ENCODE measurements at regions not wholly inside any gene's neighbourhood (a gene's known extent, or its start where the extent isn't known, plus 50 kb on each side); places are given as distances from the start of the nearest gene placed in this dataset.
"Not testable (repeated sequence)": the region's sequence is repeated elsewhere in the genome, so short reads cannot be mapped to it uniquely, and the experiment has no call there.

DNA sequence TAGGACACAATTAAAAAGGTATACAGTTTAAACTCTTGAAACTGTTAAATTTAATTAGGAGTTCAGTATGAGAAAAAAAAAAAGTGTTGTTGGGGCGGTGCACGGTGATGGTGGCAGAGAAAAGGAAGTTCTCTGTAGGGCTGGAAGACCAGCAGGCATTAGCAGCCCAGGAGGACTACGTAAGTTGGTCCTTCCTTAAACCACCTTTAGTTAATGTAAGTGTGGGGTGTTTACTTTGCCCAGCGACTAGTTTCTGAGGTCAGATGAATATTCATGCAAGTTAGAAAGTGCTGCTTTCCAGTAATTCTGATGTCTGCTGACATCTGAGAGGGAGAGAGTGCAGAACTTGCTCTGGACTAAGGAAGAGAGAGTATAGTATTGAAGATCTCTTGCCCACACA, 54.9 kb downstream of the NKX2-1 start:
- no peak for DNase-seq

- no peak for DNase-seq
Observed at GRCh38 chr14:36462890-36463289, 57.1 kb downstream of the NKX2-1 start.

- no peak for DNase-seq
Observed at GRCh38 chr14:36455241-36455627, 64.8 kb downstream of the NKX2-1 start.

GRCh38 chr14:36454599-36455240, 65.3 kb downstream of the NKX2-1 start:
- no peak for DNase-seq

DNA sequence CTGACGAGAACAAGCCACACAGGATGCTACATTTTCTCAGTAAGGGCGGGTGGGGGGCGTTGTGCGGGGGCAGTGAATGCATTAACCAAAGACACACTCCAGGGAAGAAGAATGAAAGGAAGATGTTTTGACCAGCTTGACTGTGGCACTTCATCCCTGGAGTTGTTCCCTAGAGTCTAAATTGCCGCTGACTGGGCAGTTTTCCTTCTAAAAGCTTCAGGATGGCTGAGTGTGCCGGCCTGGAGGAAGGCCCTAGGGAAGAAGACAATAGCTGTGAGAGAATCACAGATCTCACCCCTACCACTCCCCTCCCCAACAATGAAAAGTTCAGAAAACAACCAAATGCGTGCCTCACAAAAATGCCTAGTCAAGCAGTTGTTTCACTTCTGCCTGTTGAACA, 67.2 kb downstream of the NKX2-1 start:
- no peak for DNase-seq

DNA sequence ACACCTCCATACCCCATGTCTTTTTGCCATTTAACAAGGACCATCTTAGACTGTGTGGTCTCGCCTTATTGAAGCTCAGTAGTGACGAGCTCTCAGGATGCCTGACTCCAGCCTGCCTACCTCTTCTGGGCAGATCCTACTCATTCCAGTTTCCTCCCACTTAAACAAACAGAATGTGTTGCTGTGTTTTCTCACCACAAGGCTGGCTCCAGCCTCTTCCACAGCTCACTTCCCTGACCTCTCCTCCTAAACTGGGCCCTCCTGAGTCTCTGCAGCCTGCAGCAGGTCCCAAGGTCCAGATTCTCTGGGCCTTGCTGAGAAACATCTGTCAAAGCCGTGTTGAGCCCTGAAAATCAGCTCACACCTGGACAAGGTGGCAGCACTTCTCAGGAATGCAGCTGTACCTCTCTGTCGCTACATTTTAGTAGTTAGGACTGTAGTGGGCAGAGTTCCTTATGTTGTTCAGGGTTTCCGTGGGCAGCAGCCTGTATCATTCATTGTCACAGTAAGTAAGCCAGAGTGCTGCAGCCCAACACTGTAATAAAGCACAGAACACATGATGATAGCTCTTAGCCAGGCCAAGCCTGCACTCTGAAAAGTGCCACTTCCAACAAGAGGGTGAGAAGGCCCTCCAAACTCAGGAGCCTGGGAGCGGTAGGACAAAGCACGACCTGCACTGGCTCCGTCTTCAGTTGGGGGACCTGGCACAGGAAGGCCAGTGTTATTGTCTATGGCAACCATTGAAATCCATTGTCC, 68.5 kb downstream of the NKX2-1 start:
- no peak for DNase-seq

DNA sequence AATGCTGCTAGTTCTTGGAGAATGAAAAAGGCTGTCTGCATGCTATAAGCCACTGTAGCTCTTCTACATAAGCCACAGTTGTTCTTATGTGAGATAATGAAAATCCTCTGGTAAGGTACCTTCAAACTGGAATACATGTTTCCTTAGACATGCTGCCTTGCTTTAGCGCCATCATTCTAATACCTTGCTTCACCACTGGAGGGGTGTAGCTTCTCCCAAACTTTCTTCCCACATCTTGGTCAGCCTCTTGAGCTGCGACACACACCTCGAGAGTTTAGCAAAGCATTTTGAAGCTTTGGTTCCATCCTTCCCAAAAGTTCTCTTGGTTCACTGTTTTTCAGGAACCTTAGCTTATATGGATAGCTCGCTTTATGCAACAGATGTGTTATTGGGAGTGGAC, 69.5 kb downstream of the NKX2-1 start:
- no peak for DNase-seq

DNA sequence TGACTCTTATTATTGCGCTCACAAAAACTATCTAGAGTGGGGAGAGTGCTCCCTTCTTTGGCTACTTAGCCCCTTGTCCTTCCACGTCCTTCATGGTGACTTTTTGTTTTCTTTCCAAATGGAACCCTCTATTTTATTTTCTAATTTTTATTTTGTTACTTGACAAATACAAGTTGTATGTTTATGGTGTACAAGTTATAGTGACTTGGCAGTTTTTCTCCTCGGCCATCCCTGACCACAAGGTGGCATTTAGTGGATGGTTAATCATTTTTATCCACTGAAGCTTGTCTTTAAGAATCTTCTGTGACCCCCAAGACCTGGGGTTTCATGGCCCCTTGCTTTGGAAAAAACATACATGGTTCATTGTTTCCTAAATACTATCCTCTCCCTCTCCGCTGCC, 70.1 kb downstream of the NKX2-1 start:
- DNase-seq = no peak

DNA sequence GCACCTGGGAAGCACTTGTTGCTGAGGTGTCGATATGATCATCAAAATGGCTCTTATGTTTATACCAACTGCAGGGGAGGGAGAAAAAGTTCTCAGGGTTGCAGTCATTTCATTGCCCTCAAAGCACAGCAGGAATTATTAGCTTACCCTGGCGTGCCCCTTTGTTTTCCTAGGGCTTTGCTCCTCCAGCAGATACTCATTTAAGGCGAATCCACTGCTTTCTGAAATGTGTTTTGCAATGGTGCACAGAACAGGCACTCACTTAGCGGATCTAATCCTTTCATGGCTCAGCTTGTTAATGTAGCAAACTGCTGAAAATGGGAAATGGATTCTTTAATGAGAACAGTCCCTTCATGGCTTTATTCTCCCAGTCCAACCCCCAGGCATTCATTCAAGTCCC, 76.7 kb downstream of the NKX2-1 start:
- DNase-seq = no peak

DNA sequence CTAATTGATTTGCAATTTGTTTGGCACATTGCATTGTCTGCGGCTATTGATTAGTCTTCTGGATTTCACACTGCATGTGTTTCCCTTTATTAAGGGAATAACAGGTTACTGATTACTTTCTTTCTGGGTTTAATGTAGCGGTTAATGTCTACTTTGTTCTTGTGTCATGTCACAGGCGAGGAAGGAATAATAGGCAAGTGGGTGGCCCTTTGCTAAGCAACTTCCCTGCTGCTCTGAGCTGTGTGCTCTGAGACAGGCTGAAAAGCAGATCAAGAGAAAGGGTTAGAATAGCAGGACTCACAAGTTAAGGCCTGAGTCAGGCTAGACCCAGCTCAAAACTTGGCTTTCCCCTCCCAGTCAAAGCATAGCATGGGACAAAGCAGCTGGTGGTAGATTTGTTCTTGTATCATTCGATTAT, 77.2 kb downstream of the NKX2-1 start:
- DNase-seq = no peak

DNA sequence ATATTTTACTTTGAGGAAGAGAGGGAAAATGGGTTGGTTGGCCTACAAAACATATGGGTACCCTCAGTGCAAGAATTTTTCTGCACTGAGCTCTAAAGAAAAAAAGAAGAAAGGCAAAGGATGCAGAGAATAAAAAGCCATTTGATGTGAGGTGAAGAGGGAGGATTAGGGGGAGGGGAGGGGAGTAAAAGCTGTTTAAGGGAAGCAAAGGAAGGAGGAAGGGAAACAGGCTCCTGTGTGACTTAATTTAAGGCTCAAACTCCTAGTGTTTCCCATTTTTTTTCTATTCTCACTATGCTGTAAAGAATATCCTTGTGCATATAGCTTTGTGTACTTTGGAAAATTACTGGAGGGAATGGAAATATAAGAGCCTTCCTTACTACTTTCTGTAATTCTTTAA, 78.7 kb downstream of the NKX2-1 start:
- no peak for DNase-seq

- DNase-seq = no peak
Observed at GRCh38 chr14:36439766-36440165, 80.3 kb downstream of the NKX2-1 start.

- no peak for DNase-seq
Observed at GRCh38 chr14:36438883-36439282, 81.1 kb downstream of the NKX2-1 start.

GRCh38 chr14:36430662-36431084, 89.4 kb downstream of the NKX2-1 start:
- no peak for DNase-seq

DNA sequence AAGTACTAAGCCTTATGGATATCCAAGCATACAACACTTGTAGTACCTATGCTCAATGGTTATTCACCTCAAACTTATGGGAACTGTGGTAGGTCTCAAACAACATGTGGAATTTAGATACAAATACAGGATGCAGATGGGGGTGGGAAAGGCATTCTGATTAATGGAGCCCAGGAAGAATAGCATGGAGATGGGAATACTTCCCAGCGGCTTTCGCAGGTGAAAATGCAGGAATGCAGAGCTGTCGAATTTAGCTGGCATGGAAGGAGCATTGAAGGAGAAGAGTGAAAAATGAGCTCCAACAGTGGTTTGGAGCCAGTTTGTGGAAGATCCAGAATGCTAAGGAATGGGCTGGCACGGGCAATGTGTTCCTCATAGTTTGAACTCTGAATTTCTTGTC, 89.9 kb downstream of the NKX2-1 start:
- DNase-seq = no peak

- no peak for DNase-seq
Observed at GRCh38 chr14:36429692-36430091, 90.3 kb downstream of the NKX2-1 start.

GRCh38 chr14:36428350-36428749, 91.7 kb downstream of the NKX2-1 start:
- no peak for DNase-seq

GRCh38 chr14:36426836-36427235, 93.2 kb downstream of the NKX2-1 start:
- DNase-seq = no peak

GRCh38 chr14:36426113-36426512, 93.9 kb downstream of the NKX2-1 start:
- no peak for DNase-seq

GRCh38 chr14:36424478-36425102, 95.4 kb downstream of the NKX2-1 start:
- DNase-seq = no peak

DNA sequence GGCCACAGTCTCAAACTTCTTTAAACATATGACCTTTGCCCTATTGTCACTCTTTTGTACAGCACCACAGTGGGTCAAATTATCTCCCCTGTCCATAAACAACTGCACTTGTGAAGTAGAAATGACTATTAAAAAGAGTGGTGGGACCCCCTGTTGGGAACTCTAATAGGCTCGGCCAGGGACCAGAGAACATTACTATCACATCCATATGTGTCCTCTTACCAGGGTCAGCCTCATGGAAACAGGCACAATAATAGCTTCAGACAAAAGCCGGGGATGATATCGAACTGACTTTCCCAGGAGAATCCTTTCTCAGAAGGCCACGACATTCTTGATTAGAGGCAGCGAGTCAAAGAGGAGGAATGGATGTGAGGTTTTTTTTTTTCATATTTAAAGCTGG, 96.6 kb downstream of the NKX2-1 start:
- no peak for DNase-seq

GRCh38 chr14:36420149-36420687, 99.8 kb upstream of the MBIP start:
- no peak for DNase-seq

DNA sequence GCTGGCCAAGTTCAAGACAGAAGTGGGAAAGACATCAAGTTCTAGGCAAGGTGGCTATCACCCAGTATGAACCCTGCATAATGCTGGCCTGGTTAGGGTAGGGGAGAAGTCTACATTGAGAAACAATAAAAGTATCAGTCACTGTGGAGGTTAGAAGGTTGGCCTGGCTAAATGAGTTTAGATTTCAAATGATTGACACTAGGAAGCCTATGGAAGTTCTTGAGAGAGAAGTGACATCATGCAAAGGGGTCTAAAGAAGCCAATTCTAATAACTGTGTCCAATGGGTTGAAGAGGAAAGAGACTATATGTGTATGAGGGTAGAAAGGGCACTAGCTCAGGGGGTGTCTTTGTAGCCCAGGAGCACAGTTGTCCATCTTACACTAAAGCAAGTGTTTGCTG, 98.5 kb upstream of the MBIP start:
- no peak for DNase-seq

GRCh38 chr14:36411951-36412350, 91.5 kb upstream of the MBIP start:
- not testable (repeated sequence) for DNase-seq

Measured in activated CD4-positive, alpha-beta T cell treated with anti-CD3 and anti-CD28 coated beads, Interleukin-10, Interleukin-2, amounts not matched to agents 100 ng/mL and 50 ng/mL, durations not matched to agents 16 hours and 8 hours (primary cell).